ENCODE measurements at regions not wholly inside any gene's neighbourhood (a gene's known extent, or its start where the extent isn't known, plus 50 kb on each side); places are given as distances from the start of the nearest gene placed in this dataset.

- no peak overlapping the region for H3K4me3 Mint-ChIP-seq
- H3K9me3 Mint-ChIP-seq, result no peaks in the 10 kb centered on the region
- no peaks in the 10 kb centered on the region for H3K4me1 Mint-ChIP-seq
- H3K27ac Mint-ChIP-seq, result no peak overlapping the region
- intact Hi-C loops (cut with micrococcal nuclease), result no loop called here
- no peaks in the 10 kb centered on the region for H3K27me3 Mint-ChIP-seq
- DNase-seq, result peak; percentile 33
- H3K36me3 Mint-ChIP-seq (ENCODE audit: low read depth), result no peaks in the 10 kb centered on the region
Measured at GRCh38 chr6:169047345-169047744, 206.3 kb downstream of the THBS2 start.

DNA sequence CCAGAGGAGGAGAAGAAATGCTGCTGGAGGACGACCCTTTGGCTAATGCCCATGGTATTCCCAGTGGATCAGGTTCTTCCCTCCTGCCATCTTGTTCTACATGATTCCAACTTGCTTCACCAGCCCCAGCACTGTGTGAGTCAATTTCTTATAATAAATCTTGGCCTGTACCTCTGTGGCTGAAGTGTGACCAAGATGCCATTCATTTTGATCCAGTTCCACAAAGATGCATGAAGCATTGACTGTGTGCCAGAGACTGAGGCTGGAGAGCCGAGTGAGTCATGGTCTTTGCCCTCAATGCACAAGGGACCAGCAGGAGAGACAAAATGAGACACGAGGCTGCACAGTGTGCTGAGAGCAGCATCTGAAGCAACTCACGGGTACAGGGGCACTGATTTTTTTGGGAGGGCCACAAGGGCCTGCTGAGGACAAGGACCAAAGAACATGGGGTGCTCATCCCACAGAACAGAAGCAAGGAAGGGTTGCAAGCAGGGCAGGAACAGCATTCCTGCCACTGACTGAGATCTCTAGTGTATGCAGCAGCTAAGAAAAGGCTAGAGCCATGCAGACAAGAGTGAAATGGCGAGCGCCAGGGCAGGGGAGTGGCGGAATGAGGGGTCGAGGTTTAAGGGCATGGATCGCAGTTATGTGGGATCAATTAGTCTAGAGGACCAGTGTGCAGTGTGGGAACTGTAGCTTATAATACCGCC, 207.0 kb downstream of the THBS2 start:
- Mint-ChIP-seq H3K4me3 (no peak overlapping the region), H3K9me3 (no peaks in the 10 kb centered on the region), H3K27me3 (no peaks in the 10 kb centered on the region), H3K4me1 (no peaks in the 10 kb centered on the region), H3K27ac (no peak overlapping the region), H3K36me3 (ENCODE audit: low read depth) (no peaks in the 10 kb centered on the region)
- intact Hi-C loops (cut with micrococcal nuclease), result no loop called here
- DNase-seq, result peak; percentile 40

DNA sequence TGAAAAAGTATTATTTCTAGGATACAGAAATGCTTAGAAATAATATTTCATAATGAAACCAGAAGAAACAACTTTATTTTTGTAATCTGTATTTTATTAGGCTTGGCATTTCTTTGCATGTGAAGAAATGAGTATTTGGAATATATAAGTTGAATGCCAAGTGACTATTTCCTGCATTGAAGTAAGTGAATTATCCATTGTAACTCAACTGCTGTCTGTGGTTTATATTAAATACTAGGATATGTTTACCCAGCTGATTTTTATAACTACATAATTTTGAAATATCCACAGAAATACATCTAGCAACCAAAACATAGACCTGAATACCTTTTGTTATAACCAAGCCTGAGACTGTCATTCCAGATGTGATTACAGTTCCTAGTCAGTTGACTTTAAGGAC, 207.6 kb downstream of the THBS2 start:
- no peaks in the 10 kb centered on the region for H3K27me3 Mint-ChIP-seq
- no peaks in the 10 kb centered on the region for H3K36me3 Mint-ChIP-seq (ENCODE audit: low read depth)
- H3K9me3 Mint-ChIP-seq, result no peaks in the 10 kb centered on the region
- no peak for DNase-seq
- intact Hi-C loops (cut with micrococcal nuclease), result no loop called here
- H3K27ac Mint-ChIP-seq, result no peak overlapping the region
- H3K4me1 Mint-ChIP-seq, result no peaks in the 10 kb centered on the region
- H3K4me3 Mint-ChIP-seq, result no peak overlapping the region

DNA sequence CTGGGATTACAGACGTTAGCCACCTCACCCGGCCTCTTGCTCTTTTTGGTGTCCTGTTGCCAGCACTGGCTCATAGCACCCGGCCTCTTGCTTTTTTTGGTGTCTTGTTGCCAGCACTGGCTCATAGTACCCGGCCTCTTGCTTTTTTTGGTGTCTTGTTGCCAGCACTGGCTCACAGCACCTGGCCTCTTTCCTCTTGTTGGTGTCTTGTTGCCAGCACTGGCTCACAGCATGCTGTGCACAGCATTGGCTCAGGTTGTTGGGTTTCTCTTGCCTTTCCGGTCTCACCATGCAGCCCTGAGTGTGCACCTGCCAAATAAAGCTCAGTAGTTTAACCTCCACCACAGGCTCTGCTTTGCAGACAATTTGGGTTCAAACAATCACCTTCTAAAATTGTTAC, 208.2 kb downstream of the THBS2 start:
- Mint-ChIP-seq H3K9me3 (no peaks in the 10 kb centered on the region), H3K27me3 (no peaks in the 10 kb centered on the region), H3K27ac (no peak overlapping the region), H3K36me3 (ENCODE audit: low read depth) (no peaks in the 10 kb centered on the region), H3K4me1 (no peaks in the 10 kb centered on the region), H3K4me3 (no peak overlapping the region)
- intact Hi-C loops (cut with micrococcal nuclease), result no loop called here
- DNase-seq, result no peak

DNA sequence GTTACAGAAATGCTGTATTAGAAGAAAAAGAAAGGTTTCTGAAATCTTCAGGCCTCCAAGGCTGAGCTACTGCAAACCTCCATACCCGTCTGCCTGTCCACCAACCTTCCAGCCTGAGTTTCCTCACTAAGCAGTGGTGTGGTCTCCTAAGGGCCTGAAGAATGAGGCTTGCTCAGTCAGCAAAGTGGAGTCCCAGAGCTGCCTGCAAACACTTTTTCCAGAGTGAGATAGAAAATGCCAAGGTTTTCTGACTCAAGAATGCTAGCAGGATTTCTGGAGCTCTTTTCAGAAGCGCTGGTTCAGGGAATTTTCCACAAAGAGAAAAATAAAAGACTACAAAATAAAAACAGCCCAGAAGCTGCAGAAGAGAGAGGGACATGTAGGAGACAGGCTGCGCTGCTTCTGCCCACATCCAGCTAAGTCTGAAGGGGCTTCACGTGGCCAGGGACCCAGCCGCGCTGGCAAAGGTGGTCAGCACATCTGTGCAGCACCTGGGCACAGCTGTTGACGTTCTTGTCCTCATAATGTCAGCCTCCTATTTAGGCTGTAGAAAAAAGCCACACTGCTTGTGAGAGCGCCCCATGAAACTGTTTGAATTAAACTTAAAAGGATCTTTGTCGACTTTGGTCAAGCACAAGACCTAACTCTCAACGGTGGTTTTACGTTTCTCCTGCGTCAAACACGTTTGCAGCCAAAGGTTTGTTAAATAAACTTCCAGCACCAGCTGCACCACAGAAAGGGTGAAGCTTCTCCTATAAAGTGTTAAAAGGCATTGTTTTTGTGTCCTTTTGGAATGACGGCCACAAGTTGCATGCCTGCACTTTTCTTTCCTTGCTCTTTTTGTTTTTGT, 209.0 kb downstream of the THBS2 start:
- H3K27me3 Mint-ChIP-seq, result no peaks in the 10 kb centered on the region
- no peaks in the 10 kb centered on the region for H3K9me3 Mint-ChIP-seq
- intact Hi-C loops (cut with micrococcal nuclease), result no loop called here
- H3K36me3 Mint-ChIP-seq (ENCODE audit: low read depth), result no peaks in the 10 kb centered on the region
- DNase-seq, result peak; percentile 48
- H3K27ac Mint-ChIP-seq, result no peak overlapping the region
- H3K4me1 Mint-ChIP-seq, result no peaks in the 10 kb centered on the region
- H3K4me3 Mint-ChIP-seq, result no peak overlapping the region

GRCh38 chr6:169042061-169042460, 211.6 kb downstream of the THBS2 start:
- Mint-ChIP-seq H3K4me1 (no peaks in the 10 kb centered on the region), H3K27ac (no peak overlapping the region), H3K4me3 (no peak overlapping the region), H3K36me3 (ENCODE audit: low read depth) (no peaks in the 10 kb centered on the region), H3K9me3 (no peaks in the 10 kb centered on the region), H3K27me3 (no peaks in the 10 kb centered on the region)
- DNase-seq, result no peak
- intact Hi-C loops (cut with micrococcal nuclease), result no loop called here

DNA sequence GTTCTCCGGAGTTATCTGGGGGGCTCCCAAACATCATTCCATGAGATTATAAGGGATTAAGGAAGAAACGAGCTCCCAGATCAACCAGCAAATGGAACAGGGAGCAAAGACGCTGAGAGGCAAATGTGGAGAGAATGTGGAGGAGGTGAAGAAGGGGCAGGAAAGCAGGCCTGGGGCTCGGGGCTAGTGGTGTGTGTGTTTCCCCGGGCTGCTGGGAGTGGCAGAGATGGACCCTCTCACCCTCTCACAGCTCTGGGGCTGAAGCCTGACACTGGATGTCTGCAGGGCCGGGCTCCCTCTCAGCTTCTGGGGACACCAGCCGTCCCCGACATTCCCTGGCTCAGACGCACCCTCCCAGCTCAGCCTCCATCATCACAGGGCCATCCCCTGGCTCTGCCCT, 212.6 kb downstream of the THBS2 start:
- no peak for DNase-seq
- H3K4me1 Mint-ChIP-seq, result no peaks in the 10 kb centered on the region
- no peaks in the 10 kb centered on the region for H3K9me3 Mint-ChIP-seq
- H3K27me3 Mint-ChIP-seq, result no peaks in the 10 kb centered on the region
- no peaks in the 10 kb centered on the region for H3K36me3 Mint-ChIP-seq (ENCODE audit: low read depth)
- no peak overlapping the region for H3K4me3 Mint-ChIP-seq
- no peak overlapping the region for H3K27ac Mint-ChIP-seq
- intact Hi-C loops (cut with micrococcal nuclease), result no loop called here

DNA sequence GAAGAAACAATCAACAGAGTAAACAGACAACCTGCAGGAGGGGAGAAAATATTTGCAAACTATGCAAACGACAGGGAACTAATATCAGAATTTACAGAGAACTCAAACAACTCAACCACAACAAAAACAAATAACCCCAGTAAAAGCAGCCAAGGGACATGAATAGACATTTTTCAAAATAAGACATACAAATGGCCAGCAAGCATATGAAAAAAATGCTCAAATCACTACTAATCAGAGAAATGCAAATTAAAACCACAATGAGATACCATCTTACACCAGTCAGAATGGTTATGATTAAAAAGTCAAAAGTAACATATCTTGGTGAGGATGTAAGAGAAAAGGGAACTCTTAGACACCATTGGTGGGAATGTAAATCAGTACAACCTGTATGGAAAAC, 215.0 kb downstream of the THBS2 start:
- intact Hi-C loops (cut with micrococcal nuclease), result no loop called here
- Mint-ChIP-seq H3K36me3 (ENCODE audit: low read depth) (no peaks in the 10 kb centered on the region), H3K4me3 (no peak overlapping the region), H3K27ac (no peak overlapping the region), H3K9me3 (no peaks in the 10 kb centered on the region), H3K4me1 (no peaks in the 10 kb centered on the region), H3K27me3 (no peaks in the 10 kb centered on the region)
- no peak for DNase-seq

DNA sequence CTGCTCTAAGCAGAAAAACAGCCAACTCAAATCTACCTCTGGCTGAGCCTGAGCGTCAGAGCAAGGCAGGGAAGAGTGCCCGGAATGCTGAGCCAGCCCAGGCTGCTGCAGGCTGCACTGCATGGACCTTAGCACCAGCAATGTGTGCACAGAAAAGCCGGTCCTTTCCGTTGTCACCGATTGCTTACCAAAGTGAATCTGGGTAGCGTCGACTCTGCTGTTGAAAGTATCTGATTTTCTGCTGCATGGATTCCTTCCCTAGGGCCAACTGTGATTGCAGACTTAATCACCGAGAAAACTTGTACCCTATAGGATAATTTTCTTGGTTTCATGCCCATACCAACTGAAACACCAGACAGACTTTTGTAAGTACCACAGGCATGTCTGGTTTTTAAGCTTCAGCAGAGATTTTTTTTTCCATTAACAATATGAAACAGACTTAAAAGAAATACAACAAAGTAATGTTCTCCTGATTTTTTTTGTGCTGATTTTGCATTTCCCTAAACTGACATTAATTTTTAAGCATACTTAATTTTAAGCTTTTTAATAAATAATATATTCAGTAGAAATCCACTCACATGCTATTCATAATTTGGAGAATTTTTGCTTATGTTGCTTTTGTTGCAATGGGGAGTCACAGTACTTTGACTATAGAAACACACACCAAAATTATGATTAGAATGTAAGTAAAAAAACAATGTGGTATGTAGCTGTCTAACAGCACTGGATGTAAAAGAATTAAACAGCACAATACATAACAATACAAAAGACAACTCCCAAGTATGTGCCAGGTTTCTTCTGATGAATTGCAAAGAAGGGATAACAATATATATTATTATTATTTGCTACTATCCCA, 218.0 kb downstream of the THBS2 start:
- intact Hi-C loops (cut with micrococcal nuclease), result no loop called here
- H3K9me3 Mint-ChIP-seq, result no peaks in the 10 kb centered on the region
- no peaks in the 10 kb centered on the region for H3K36me3 Mint-ChIP-seq (ENCODE audit: low read depth)
- no peak overlapping the region for H3K4me3 Mint-ChIP-seq
- no peaks in the 10 kb centered on the region for H3K4me1 Mint-ChIP-seq
- no peaks in the 10 kb centered on the region for H3K27me3 Mint-ChIP-seq
- DNase-seq, result no peak
- no peak overlapping the region for H3K27ac Mint-ChIP-seq

GRCh38 chr6:169034516-169035167, 219.0 kb downstream of the THBS2 start:
- H3K27me3 Mint-ChIP-seq, result no peaks in the 10 kb centered on the region
- H3K36me3 Mint-ChIP-seq (ENCODE audit: low read depth), result no peaks in the 10 kb centered on the region
- H3K9me3 Mint-ChIP-seq, result no peaks in the 10 kb centered on the region
- H3K27ac Mint-ChIP-seq, result no peak overlapping the region
- no peak for DNase-seq
- no peaks in the 10 kb centered on the region for H3K4me1 Mint-ChIP-seq
- H3K4me3 Mint-ChIP-seq, result no peak overlapping the region
- intact Hi-C loops (cut with micrococcal nuclease), result no loop called here

DNA sequence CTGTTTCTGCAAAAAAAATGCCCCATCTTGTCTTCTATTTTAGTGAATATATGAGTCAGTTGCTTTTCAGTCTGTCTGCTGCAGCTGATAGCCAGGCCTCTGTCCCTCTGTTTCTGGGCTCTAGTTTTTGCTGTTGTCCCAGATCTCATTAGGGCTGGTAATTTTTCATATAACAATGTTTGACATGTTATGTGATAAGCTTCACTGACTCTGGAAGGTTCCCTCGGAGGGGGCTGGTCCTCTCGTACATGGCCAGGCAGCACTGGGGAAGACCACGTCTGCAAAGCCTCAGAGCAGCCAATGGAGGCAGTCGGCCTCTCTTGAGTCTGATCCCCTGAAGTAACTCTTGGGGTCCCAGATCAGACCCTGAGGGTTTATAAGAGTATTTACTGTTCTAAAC, 223.8 kb downstream of the THBS2 start:
- no peak for DNase-seq
- no peak overlapping the region for H3K4me3 Mint-ChIP-seq
- H3K4me1 Mint-ChIP-seq, result no peaks in the 10 kb centered on the region
- no peak overlapping the region for H3K27ac Mint-ChIP-seq
- intact Hi-C loops (cut with micrococcal nuclease), result no loop called here
- H3K36me3 Mint-ChIP-seq (ENCODE audit: low read depth), result no peaks in the 10 kb centered on the region
- H3K27me3 Mint-ChIP-seq, result no peaks in the 10 kb centered on the region
- no peaks in the 10 kb centered on the region for H3K9me3 Mint-ChIP-seq

DNA sequence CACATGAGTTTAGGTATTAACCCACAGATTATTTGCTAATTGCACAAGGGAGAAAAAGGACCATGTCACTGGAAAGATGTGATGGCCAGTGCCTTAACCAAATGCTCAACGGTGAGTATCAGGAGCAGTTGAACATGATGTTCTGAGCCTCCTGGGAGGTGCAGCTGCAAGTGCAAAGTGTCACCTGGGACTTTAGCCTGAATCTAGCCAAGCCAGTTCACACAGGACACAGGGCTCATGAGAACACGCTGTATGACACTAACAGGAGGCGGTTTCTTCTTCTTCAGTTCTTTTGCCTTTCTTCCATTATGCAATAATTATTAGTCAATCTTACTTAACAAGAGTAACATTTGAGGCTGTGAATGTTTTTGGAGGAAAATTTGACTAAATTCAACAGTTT, 225.3 kb downstream of the THBS2 start:
- peaks cover 3% of the 10 kb centered on the region for H3K9me3 Mint-ChIP-seq

GRCh38 chr6:169026175-169026574, 227.5 kb downstream of the THBS2 start:
- H3K9me3 Mint-ChIP-seq, result peaks cover 5% of the 10 kb centered on the region
- H3K4me1 Mint-ChIP-seq, result no peaks in the 10 kb centered on the region
- intact Hi-C loops (cut with micrococcal nuclease), result no loop called here
- H3K27me3 Mint-ChIP-seq, result no peaks in the 10 kb centered on the region
- no peaks in the 10 kb centered on the region for H3K36me3 Mint-ChIP-seq (ENCODE audit: low read depth)
- no peak overlapping the region for H3K4me3 Mint-ChIP-seq
- H3K27ac Mint-ChIP-seq, result no peak overlapping the region
- DNase-seq, result no peak

More for the DNA sequence above, 225.3 kb downstream of the THBS2 start:
- Mint-ChIP-seq H3K36me3 (ENCODE audit: low read depth) (no peaks in the 10 kb centered on the region), H3K27me3 (no peaks in the 10 kb centered on the region), H3K27ac (no peak overlapping the region), H3K4me3 (no peak overlapping the region), H3K4me1 (no peaks in the 10 kb centered on the region)
- DNase-seq, result no peak
- intact Hi-C loops (cut with micrococcal nuclease), result no loop called here
